Fibroblast of upper back skin (primary cell): ENCODE measurements at regions not wholly inside any gene's neighbourhood (a gene's known extent, or its start where the extent isn't known, plus 50 kb on each side); places are given as distances from the start of the nearest gene placed in this dataset.

ENCODE experiments used
- DNase-seq: peaks from one replicate; pipeline ENCODE4 v3.0.0-alpha.2; 2013

DNA sequence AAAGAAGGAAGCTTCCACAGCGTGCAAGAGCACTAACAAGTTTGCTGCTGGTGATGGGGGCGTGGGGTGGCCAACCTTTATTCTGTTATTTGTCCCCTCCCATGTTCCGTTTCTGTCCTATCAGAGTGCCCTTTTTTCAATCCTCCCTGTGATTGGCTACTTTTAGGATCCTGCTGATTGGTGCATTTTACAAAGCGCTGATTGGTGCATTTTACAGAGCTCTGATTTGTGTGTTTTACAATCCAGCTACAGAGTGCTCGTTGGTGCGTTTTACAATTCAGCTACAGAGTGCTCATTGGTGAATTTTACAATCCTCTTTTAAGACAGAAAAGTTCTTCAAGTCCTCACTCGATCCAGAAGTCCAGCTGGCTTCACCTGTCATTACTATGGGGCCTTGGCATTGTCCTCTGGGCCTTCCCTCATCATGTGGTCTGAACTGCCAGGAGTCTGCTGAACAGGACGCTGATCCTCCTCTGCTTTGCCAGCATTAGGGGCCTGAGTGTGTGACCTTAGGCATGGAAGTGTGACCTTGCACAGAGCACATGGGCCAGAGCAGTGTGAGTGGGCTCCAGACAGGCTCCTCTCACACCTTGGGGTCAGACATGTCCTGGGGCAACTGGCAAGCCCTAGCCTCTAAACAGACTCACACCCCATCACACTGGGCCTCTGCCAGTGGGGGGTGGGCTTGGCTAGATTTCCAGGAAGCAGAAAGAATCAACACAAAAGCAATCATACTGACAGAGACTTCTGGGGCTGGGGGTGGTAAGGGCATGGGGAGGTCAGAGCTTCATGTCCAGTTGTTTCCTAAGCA lies 167.4 kb downstream of the PTPN20 start:
- no peak for DNase-seq

DNA sequence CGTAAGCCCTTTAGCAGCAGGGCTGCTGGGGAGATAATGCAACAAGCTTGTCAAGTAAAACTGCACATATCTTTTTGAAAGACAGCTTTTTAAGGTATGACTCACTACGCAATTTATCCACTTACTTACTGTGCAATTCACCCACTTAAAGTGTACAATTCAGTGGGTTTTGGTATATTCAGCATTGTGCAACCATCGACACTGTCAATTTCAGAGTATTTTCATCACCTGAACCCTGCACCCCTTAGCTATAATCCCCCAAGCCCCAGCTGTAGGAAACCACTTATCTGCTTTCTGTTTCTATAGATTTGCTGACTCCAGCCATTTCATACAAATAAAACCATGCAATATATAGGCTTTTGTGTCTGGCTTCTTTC lies 168.0 kb downstream of the PTPN20 start:
- DNase-seq: peak; percentile 65

DNA sequence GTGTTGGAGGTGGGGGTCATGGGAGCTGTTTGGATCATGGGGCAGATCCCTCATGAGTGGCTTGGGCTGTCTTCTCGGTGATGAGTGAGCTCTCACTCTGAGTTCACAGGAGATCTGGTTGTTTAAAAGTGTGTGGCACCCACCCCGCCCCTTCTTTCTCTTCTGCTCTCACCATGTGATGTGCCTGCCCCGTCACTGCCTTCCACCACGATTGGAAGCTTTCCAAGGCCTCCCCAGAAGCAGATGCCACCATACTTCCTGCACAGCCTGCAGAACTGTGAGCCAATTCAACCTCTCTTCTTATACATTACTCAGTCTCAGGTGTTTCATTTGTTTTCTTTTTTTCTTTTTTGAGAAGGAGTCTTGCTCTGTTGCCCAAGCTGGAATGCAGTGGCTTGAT lies 170.0 kb downstream of the PTPN20 start:
- no peak for DNase-seq

DNA sequence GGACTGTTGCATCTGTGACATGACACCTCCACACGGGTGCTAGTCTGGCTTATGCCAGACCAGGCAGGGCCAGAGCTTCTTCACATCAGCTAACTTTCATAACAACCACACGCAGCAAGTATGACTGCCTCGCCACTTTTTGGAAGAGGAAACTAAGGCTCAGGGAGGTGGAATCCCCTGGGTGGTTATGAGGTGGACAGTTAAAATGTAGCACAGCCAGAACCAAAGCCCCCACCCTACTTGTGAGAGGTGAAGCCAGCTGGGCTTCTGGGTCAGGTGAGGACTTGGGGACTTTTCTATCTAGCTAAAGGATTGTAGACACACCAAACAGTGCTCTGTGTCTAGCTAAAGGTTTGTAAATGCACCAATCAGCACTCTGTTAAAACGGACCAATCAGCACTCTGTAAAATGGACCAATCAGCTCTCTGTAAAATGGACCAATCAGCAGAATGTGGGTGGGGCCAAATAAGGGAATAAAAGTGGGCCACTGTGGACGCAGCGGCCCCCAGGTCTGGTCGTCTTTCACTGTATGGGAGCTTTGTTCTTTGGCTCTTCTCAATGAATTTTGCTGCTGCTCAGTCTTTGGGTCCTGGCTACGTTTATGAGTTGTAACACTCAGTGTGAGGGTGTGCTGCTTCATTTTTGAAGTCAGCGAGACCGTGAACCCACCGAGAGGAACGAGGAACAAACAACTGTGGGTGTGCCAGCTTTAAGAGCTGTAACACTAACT lies 171.0 kb downstream of the PTPN20 start:
- no peak for DNase-seq

DNA sequence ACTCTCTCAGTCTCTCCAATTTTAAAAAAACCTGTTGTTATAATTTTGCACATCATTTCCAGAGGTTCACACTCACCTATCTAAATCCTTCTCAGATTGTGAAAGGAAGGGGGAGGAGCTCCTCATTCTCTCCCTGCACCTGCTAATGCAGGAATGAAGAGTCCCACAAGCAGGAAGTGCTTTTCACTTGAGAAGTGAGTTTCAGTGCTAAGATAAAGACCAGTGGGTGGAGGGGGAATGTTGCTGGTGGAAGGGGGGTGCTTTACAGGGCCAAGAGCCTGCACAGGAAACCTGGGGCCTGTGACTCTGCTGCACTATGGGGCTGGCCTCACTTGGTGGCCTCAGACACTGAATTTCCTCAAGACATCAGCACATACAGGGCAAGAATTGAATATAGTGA lies 176.4 kb downstream of the PTPN20 start:
- DNase-seq: no peak

DNA sequence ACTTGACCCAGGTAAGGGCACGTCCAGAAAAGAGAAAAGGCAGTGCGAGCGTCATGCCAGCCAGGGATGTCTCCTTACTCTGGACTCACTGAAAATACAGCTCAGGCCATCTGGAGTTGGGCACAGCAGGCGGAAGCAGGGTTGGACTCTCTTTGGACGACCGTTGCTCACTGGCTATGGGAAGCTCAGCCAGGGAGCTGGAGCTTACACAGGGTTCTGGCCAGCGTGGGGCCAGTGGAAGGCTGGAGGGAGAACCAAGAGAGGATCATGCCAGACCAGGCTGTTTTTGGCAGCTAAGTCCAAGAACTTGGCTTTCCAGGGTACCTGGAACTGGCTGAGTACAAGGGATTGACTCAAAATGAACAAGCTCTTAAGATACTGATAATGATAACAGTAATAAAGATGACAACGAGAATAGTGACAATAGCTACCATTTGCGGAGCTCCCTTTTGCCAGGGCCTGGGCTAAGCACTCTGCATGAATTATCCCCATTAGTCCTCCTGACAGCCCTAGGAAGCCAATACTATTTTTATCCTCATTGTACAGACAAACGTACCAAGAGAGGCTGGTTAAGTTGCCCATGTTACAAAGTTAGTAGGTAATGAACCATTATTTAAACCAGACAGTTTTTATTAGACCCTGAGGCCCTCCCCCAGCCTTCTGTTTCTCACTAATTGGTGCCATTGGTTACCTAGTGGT lies 177.6 kb downstream of the PTPN20 start:
- DNase-seq: no peak

DNA sequence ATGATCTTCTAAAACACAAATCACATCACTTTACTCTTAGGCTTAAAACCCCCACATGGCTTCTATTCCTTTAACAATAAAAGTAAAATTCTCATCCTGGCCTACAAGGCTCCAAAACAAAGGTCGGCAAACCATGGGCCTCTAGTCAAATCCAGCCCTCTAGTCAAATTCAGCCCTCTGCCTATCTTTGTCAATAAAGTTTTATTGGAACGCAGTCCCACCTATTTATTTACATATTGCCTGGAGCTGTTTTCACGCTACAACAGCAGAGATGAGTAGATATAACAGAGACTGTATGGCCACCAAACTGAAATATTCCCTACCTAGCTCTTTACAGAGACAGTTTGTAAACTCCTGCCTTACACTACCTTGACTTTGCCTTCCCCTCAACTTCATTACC lies 178.8 kb downstream of the PTPN20 start:
- no peak for DNase-seq

DNA sequence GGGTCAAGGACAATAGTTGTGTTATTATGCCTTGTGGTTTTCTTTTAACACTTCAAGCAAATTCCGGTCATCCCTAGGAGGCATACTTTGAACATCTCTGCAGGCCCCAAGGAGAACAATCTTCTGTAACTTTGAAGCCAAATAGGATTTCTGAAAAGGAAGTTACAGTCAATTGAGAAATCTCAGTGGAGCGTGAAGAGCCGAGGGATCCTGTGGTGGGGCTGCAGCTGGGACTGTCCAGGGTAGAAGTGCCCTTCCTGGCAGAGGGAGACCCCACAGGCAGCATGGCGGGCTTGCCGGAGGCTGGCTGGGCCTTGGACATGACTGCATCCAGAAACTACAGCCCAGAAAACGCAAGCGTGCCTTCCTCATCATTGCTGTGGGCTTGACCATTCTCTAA lies 179.7 kb downstream of the PTPN20 start:
- DNase-seq: peak; percentile 28

DNA sequence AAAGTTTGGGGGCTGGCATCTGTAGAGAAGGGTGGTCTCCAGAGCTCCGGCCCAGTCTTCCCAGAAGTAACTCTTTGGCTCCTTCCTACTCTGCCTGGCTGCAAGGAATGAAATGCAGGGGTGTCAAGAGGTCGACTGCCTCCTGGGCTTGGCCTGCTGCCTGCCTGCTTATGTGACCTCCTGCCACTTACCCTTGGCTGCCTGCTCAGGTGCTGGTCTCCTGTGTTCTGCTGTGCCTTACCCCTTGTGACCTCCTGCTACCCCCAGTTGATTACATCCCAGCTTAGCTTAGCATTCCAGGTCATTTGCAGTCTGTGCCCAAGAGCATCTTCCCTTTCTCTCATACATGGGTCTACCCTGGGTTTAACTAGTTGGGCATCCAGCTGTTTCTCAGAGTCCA lies 180.2 kb downstream of the PTPN20 start:
- DNase-seq: no peak

DNA sequence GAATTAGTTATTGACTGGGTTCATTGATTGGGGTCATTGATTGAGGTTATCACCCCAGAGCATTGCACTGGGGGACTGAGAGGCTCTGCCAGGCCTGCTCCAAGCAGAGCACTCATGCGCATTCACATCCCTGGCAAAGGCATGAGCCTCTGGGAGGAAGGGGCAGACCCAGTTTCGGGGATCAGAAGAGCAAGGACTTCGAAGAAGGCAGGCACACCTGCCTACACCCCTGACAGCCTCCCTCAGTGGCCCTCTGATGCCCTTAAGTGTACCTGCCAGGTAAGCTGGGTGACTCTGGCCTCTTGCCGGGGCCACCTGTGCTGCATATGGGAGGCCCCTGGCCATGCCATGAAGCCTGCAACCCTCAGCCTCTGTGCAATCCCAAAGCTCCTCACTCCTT lies 181.1 kb downstream of the PTPN20 start:
- no peak for DNase-seq

DNA sequence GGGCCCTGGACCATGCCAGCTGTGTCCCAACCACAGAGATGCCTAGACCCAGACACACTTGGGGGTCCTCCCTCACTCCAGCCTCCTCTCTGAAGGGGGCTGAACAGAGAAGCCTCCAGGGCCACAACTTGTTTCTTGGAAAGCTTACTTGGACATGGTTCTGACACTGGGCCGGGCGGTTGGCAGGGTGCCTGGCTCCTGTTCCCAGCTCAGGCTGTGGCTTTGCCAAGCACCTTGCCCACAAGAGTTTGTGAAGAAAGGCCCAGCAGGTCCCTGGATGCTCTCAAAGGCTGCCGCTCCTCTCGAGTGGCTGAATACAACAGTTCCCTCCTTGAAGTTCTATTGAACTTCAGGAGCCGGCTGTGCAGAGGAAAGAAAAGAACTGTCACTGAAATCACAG lies 181.6 kb downstream of the PTPN20 start:
- no peak for DNase-seq

DNA sequence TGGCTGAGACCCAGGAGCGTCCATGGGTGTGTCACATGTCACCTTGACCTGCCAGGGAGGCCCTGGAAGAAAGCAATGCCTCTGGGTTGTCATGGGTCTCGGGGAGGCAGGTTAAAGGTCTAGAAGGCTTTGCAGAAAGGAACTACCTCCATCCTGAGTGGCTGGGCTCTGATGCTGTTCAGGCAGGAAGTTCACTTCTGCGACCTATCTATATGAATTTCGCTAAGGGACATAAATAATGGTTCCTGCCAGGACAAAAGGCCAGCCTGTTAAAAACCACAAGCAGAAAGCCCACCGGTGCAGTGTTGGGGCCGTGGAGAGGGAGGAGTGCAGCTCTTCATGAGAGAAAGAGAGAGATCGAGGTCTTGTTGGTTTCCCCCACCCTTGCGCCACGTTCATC lies 182.9 kb downstream of the PTPN20 start:
- no peak for DNase-seq

DNA sequence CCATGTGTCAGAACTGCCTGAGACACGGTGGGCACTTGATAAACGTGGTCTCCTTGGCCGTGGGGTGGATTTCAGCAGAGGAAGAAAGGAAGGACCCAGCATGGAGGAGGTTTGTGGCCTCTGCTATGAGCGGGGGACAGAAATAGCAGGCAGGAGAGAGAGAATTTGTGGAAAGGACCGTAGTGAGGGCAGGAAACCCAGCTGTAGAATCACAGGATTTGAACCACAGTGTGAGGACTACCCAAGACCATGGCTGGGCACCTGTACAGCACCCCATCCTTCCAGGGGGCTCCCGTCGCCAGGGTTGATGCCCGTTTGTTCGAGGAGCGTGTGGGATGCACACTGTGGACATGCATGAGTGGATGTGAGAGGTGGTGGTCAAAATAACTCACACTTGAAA lies 183.4 kb downstream of the PTPN20 start:
- no peak for DNase-seq

DNA sequence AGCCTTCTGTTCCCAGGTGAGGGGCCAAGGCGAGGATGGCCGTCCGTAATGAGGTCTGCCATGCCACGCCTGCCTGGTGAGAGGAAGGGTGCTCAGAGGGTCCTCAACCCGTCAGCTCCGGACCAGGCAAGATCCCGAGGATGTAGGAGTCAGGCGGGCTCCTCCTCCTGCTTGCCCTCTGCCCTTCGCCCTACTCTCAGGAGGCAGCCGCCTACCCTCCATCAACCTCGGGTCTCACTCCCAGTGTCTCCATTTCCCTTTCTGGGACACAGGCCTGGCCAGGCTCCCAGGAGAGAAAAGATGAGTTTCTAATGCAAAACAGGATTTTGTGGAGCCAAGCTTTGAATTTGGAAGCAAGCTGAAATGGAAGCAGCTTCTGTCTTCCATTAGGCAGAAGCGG lies 184.0 kb downstream of the PTPN20 start:
- no peak for DNase-seq

DNA sequence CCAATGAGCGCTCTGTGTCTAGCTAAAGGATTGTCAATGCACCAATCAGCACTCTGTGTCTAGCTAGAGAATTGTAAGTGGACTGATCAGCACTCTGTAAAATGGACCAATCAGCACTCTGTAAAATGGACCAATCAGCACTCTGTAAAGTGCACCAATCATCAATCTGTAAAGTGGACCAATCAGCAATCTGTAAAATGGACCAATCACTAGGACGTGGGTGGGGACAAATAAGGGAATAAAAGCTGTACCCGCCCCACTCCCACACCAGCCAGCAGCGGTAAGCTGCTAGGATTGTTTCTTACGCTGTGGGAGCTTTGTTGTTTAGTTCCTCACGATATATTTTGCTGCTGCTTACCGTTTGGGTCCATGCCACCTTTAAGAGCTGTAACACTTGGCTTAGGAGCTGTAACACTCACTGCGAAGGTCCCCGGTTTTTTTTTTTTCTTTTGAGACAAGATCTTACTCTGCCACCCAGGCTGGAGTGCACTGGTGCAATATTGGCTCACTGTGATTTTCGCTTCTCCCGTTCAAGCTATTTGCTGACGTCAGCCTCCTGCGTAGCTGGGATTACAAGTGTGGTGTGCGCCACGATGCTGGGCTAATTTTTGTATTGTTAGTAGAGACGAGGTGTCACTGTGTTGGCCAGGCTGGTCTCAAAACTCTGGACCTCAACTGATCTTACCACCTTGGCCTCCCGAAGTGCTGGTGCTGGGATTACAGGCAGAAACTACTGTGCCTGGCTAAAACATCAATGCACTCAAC lies 184.8 kb downstream of the PTPN20 start:
- DNase-seq: no peak

DNA sequence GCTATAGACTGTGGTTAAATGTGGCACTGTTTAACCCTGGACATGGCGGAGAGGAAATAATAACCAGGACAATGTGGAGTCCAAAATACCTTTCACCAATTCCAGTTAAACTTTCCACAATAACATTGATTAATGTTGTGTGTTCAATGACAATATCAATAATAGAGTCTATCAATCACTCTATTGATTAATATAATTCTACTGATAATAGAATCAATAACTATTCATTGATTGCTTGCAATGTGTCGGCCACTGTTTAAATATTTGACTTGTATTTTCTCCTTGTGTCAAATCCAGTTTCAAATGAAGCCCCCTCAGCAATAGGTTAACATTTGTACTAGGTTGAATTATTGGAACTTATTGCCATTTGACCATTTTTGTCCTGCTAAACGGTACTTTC lies 187.0 kb downstream of the PTPN20 start:
- DNase-seq: no peak

DNA sequence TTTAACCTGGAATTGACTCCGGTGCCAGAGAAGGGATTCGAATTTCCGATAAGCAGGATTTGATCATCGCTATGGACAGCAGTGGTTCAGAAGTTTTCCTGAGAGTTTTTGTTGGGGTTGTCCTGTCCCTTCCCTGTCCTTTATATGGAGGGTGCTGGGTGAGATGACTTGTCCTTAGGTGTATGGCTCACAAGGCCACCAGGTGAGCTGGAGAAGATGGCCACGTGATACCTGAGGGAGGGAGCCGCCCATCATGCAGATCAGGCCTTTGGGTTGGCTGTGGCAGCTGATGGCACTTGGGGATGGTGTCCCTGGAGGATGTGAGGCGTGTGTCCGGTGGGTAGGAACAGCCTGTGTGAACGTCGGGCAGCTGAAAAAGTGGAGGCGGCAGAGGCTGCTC lies 187.7 kb downstream of the PTPN20 start:
- no peak for DNase-seq

DNA sequence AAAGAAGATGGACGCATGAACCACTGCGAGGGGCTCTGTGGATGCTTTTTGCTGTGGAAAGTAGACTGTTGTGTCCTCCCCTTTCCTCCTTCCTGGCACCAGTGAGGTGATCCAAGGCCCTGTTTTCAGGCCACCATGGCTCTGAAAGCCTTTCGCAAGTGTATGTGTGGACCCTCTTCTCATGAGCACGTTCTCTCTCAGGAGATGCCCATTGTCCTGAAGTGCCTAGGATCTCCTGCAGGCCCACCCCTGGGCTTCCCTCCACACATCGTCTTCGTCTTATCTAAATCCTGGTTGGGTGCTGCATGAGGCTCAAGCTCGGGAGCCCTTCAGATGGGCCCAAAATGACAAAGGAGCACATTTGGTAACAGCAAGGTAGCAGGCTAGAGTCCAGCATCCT lies 188.2 kb downstream of the PTPN20 start:
- no peak for DNase-seq

DNA sequence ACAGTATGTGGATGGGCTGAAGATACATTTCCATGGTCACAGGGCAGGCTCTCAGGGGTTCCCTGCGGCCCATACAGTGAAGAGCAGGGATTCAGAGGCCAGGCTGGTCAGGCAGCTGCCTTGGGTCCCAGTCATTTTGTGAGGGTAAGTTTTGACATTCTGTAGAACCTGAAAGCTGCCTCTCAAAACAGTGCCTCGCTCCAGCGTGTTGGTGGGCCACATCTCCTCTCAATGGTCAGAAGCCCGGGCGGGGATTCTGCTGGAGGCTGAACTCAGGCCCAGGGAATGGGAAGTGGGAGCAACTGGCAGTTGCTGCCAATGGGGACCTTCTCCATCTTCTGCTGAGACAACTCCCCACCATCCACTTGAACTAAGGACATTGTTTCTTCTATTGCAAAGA lies 190.0 kb downstream of the PTPN20 start:
- DNase-seq: no peak

DNA sequence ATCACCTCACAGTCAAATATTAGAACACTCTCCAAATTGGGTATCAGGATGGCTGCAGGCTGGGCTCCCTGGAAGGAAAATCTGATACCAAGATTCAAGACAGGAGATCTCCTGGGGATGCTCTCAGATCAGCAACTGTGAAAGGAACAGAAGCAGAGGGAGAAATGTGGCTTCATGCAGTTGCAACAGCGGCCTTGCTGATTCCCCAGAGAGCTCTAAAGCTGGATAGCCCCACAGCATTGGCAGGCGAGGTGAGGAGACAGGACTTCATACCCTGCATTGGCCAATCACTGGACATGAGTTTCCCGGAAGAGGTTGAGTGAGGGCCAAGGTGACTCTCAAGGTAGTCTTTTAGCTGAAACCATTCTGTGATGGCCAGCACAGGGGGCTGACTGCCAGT lies 190.6 kb downstream of the PTPN20 start:
- peak; percentile 27 for DNase-seq

DNA sequence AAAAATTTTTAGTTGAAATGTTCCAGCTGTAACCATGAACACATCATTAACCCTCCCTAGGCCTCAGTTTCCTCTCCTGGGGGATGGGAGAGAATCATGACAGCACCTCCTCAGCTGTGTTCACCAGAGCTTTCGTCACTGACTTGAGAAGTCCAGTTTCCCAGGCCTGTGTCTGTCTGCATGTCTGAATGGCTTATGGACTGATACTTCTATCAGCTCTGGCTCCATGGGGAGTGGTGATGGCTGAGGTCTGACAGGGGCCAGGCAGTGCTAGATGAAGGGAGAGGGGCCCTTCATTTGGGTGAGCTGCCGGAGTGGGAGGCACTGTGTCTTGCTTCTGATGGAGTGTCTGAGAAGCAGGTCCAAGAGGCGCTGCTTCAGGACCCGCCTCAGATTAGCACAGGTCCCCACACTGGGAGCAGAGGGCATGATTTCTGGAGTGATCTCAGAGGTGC lies 192.9 kb downstream of the PTPN20 start:
- peak; percentile 72 for DNase-seq

DNA sequence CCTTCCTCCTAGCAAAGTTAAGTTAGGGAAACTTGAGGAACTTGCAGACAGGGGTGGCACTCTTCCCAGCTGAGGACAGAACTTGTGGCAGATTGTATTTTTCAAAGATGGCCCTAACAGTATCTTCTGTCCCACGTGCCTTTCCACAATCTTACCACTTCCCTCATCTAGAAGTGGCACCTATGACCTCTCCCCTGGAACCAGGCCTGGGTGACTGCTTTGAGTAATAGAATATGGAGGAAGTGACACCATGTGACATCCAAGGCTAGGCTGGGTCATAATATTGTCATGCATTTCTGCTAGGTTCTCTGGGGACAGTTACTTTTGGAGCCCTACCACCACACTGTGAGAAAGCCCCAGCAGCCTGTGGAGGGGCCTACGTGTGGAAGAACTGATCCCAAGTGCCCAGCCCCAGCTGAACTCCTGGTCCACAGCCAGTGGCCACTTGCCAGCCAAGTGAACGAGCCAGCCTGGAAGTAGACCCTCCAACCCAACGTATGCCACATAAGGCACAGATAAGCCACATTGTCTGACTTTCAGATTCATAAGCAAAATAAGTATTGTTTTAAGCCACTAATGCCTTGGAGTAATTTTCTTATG lies 193.7 kb downstream of the PTPN20 start:
- DNase-seq: no peak
